OCI-LY3 (cell line): ENCODE measurements at regions not wholly inside any gene's neighbourhood (a gene's known extent, or its start where the extent isn't known, plus 50 kb on each side); places are given as distances from the start of the nearest gene placed in this dataset.

Source experiments
- H2AFZ ChIP-seq: fragments of 200-600, 300-600 bp; shearing (Covaris generic); 2 replicates; pipeline ENCODE4 v1.6.0; 2014; ENCODE audit warnings: antibody characterized with exemption, low read depth, low read length
- H3K27ac ChIP-seq: fragments of 200-600, 300-600 bp; sonication (generic); 2 replicates; pipeline ENCODE4 v1.5.1; 2014; ENCODE audit warnings: mild to moderate bottlenecking, low read length, moderate library complexity, mixed read lengths
- H3K27me3 ChIP-seq: fragments of 200-600, 300-600 bp; sonication (generic); 2 replicates; pipeline ENCODE4 v1.6.1; 2014; ENCODE audit warnings: low read depth, low read length, mixed read lengths
- H3K36me3 ChIP-seq: fragments of 200-600, 300-600 bp; sonication (generic); replicated peaks from 2 replicates; pipeline ENCODE3; 2014; ENCODE audit warnings: low read depth, low read length, mixed read lengths
- H3K4me1 ChIP-seq: fragments of 300-600, 200-600 bp; sonication (generic); 2 replicates; pipeline ENCODE4 v1.6.1; 2014; ENCODE audit warnings: low read length, mixed read lengths
- H3K4me2 ChIP-seq: fragments of 200-600, 300-600 bp; sonication (generic); 2 replicates; pipeline ENCODE4 v1.6.1; 2014; ENCODE audit warnings: low read length, mixed read lengths
- H3K4me3 ChIP-seq: fragments of 300-600, 200-600 bp; sonication (generic); 2 replicates; pipeline ENCODE4 v1.5.1; 2014; ENCODE audit warnings: antibody characterized with exemption, mild to moderate bottlenecking, low read length, moderate library complexity
- H3K79me2 ChIP-seq: fragments of 300-600, 200-600 bp; shearing (Covaris generic); 2 replicates; pipeline ENCODE4 v1.6.1; 2014; ENCODE audit warnings: mild to moderate bottlenecking, low read length, mixed read lengths
- H3K9ac ChIP-seq: fragments of 300-600, 200-600 bp; shearing (Covaris generic); 2 replicates; pipeline ENCODE4 v1.6.0; 2014; ENCODE audit warnings: mild to moderate bottlenecking, low read length, moderate library complexity
- H3K9me3 ChIP-seq: fragments of 200-600, 300-600 bp; shearing (Covaris generic); 2 replicates; pipeline ENCODE4 v1.6.1; 2014; ENCODE audit warnings: low read length, mixed read lengths; ENCODE audit not compliant: insufficient read depth
- H4K20me1 ChIP-seq: fragments of 200-600, 300-600 bp; sonication (generic); 2 replicates; pipeline ENCODE4 v1.6.1; 2016; ENCODE audit warnings: low read length, mixed read lengths; ENCODE audit not compliant: insufficient read depth
- CTCF ChIP-seq: fragments of 200-600, 300-600 bp; sonication (generic); IDR thresholded peaks from 2 replicates; pipeline ENCODE4 v1.5.1; 2014; ENCODE audit warnings: antibody characterized with exemption, low read length, low read depth
- EZH2phosphoT487 ChIP-seq: fragments of 200-600 bp; shearing (Covaris generic); IDR thresholded peaks from 2 replicates; pipeline ENCODE4 v1.6.1; 2018; ENCODE audit warnings: antibody characterized with exemption, mixed run types, low read depth

- Histone ChIP-seq H3K4me3 (no peak overlapping the region), H4K20me1 (no peaks in the 10 kb centered on the region), H3K9me3 (no peaks in the 10 kb centered on the region), H3K9ac (no peak overlapping the region), H3K79me2 (no peaks in the 10 kb centered on the region), H3K27ac (no peak overlapping the region), H2AFZ (no peak overlapping the region), H3K27me3 (peaks cover 51% of the 10 kb centered on the region), H3K4me2 (no peak overlapping the region), H3K36me3 (no peaks in the 10 kb centered on the region), H3K4me1 (peaks cover 13% of the 10 kb centered on the region)
- no peak for TF ChIP-seq EZH2phosphoT487
- no peak for TF ChIP-seq CTCF
These were observed 232.4 kb upstream of the PROK2 start for GRCh38 chr3:72017311-72017710.

GRCh38 chr3:72015463-72015862 is 230.5 kb upstream of the PROK2 start:
- Histone ChIP-seq H4K20me1 (no peaks in the 10 kb centered on the region), H3K27me3 (peaks cover 65% of the 10 kb centered on the region), H3K9me3 (no peaks in the 10 kb centered on the region; the same call in 1 of the 2 replicates), H2AFZ (no peak overlapping the region), H3K4me1 (peaks cover 13% of the 10 kb centered on the region), H3K27ac (no peak overlapping the region), H3K36me3 (no peaks in the 10 kb centered on the region), H3K79me2 (no peaks in the 10 kb centered on the region), H3K4me3 (no peak overlapping the region), H3K4me2 (peak overlapping the region; percentile 34; the same call in 1 of the 2 replicates), H3K9ac (no peak overlapping the region)
- TF ChIP-seq EZH2phosphoT487 (no peak), CTCF (no peak)

GRCh38 chr3:72013084-72013483 is 228.1 kb upstream of the PROK2 start:
- no peaks in the 10 kb centered on the region for H3K36me3 ChIP-seq
- H2AFZ ChIP-seq, result no peak overlapping the region
- H3K9me3 ChIP-seq, result no peaks in the 10 kb centered on the region; the same call in 1 of the 2 replicates
- H3K27ac ChIP-seq, result no peak overlapping the region
- no peaks in the 10 kb centered on the region for H4K20me1 ChIP-seq
- H3K79me2 ChIP-seq, result no peaks in the 10 kb centered on the region
- H3K4me1 ChIP-seq, result peaks cover 17% of the 10 kb centered on the region
- TF ChIP-seq CTCF (no peak), EZH2phosphoT487 (no peak)
- H3K27me3 ChIP-seq, result peaks cover 78% of the 10 kb centered on the region
- no peak overlapping the region for H3K4me3 ChIP-seq
- H3K9ac ChIP-seq, result no peak overlapping the region
- H3K4me2 ChIP-seq, result no peak overlapping the region

GRCh38 chr3:72012363-72012762 is 227.4 kb upstream of the PROK2 start:
- Histone ChIP-seq H4K20me1 (no peaks in the 10 kb centered on the region), H3K79me2 (no peaks in the 10 kb centered on the region), H3K27ac (no peak overlapping the region), H2AFZ (no peak overlapping the region), H3K4me3 (no peak overlapping the region), H3K27me3 (peaks cover 81% of the 10 kb centered on the region), H3K4me2 (no peak overlapping the region), H3K36me3 (no peaks in the 10 kb centered on the region), H3K4me1 (peaks cover 17% of the 10 kb centered on the region), H3K9me3 (no peaks in the 10 kb centered on the region; the same call in 1 of the 2 replicates), H3K9ac (no peak overlapping the region)
- TF ChIP-seq CTCF (no peak), EZH2phosphoT487 (no peak)
